Keratinocyte (primary cell): ENCODE measurements at regions not wholly inside any gene's neighbourhood (a gene's known extent, or its start where the extent isn't known, plus 50 kb on each side); places are given as distances from the start of the nearest gene placed in this dataset.

Experiments
- DNase-seq: peaks from one replicate; pipeline ENCODE4 v3.0.0-alpha.2; 2011; ENCODE audit warnings: low read depth, missing footprints, low spot score
- FAIRE-seq: peaks from 2 replicates; lab custom pipeline; 2011; peaks lifted over from hg19 to GRCh38; lab: Jason Lieb, UNC
- H2AFZ ChIP-seq: 2 replicates; pipeline ENCODE4 v1.6.0; 2012; ENCODE audit warnings: low read length, control low read depth, inconsistent platforms; ENCODE audit not compliant: control insufficient read depth
- H3K27ac ChIP-seq: 2 replicates; pipeline ENCODE4 v1.5.1; 2011; ENCODE audit warnings: low read length; ENCODE audit not compliant: control insufficient read depth, insufficient read depth
- H3K27me3 ChIP-seq: 3 replicates; pipeline ENCODE4 v1.6.0; 2011; ENCODE audit warnings: low read length; ENCODE audit not compliant: control insufficient read depth, insufficient read depth; ENCODE audit errors: extremely low read depth
- H3K36me3 ChIP-seq, 2 experiments: 2 replicates in 1 of 2; 3 replicates in 1 of 2; pipeline ENCODE4 v1.5.1; 2011; ENCODE audit warnings: low read length in 2 of 2, mild to moderate bottlenecking in 1 of 2; ENCODE audit not compliant: control insufficient read depth in 2 of 2, insufficient read depth in 2 of 2; ENCODE audit errors: extremely low read depth in 1 of 2
- H3K4me1 ChIP-seq: 3 replicates; pipeline ENCODE4 v1.5.1; 2011; ENCODE audit warnings: low read length; ENCODE audit not compliant: control insufficient read depth, insufficient read depth; ENCODE audit errors: extremely low read depth
- H3K4me2 ChIP-seq: 3 replicates; pipeline ENCODE4 v1.6.0; 2011; ENCODE audit warnings: low read depth, low read length; ENCODE audit not compliant: control insufficient read depth, insufficient read depth; ENCODE audit errors: extremely low read depth
- H3K4me3 ChIP-seq, 3 experiments: fragments of 200-600 bp in 1 of 3; sonication (generic) in 1 of 3; 2 replicates in 2 of 3; 3 replicates in 1 of 3; pipeline ENCODE4 v1.5.1; 2011 to 2016; ENCODE audit warnings: low read length in 3 of 3, mild to moderate bottlenecking in 3 of 3, control low read depth in 2 of 3, inconsistent platforms in 1 of 3, low read depth in 1 of 3, mixed read lengths in 1 of 3, mixed run types in 1 of 3, moderate library complexity in 1 of 3; ENCODE audit not compliant: control insufficient read depth in 2 of 3, insufficient read depth in 2 of 3; ENCODE audit errors: extremely low read depth in 1 of 3
- H3K79me2 ChIP-seq: 2 replicates; pipeline ENCODE4 v1.6.0; 2012; ENCODE audit warnings: low read length; ENCODE audit not compliant: control insufficient read depth, insufficient read depth
- H3K9ac ChIP-seq: 3 replicates; pipeline ENCODE4 v1.6.0; 2011; ENCODE audit warnings: low read length; ENCODE audit not compliant: control insufficient read depth, insufficient read depth; ENCODE audit errors: extremely low read depth
- H3K9me1 ChIP-seq: 3 replicates; pipeline ENCODE4 v1.6.0; 2011; ENCODE audit warnings: low read length; ENCODE audit not compliant: control insufficient read depth, insufficient read depth; ENCODE audit errors: extremely low read depth
- H3K9me3 ChIP-seq: 2 replicates; pipeline ENCODE4 v1.5.1; 2012; ENCODE audit warnings: low read depth, low read length; ENCODE audit not compliant: control insufficient read depth
- H4K20me1 ChIP-seq: 3 replicates; pipeline ENCODE4 v1.6.0; 2011; ENCODE audit warnings: low read length; ENCODE audit not compliant: control insufficient read depth, insufficient read depth; ENCODE audit errors: extremely low read depth
- EZH2 ChIP-seq: IDR thresholded peaks from one replicate; pipeline ENCODE4 v1.6.1; 2012; ENCODE audit warnings: inconsistent platforms, mild to moderate bottlenecking, low read length, moderate library complexity
- dilution Hi-C: fragments of 300-500 bp; cut with MboI; formaldehyde crosslinking; loops from one replicate; pipeline ENCODE4 v1.7.0; 2020; ENCODE audit warnings: low sequenced_read_pairs; ENCODE audit not compliant: extremely low pct_ligation_motif_present
- TF ChIP-seq, protein P1 (sequence below), 3 experiments: IDR thresholded peaks in 1 of 3; conservative IDR thresholded peaks in 1 of 3; optimal IDR thresholded peaks in 1 of 3; 2 replicates in 2 of 3; 3 replicates in 1 of 3; pipeline versions ENCODE3 to v1.5.1; 2011; ENCODE audit warnings: low read length in 3 of 3, mild to moderate bottlenecking in 3 of 3, moderate library complexity in 2 of 3, control low read depth in 1 of 3, inconsistent platforms in 1 of 3; ENCODE audit not compliant: insufficient read depth in 2 of 3; ENCODE audit errors: extremely low read depth in 1 of 3

- no peak overlapping the region for H3K4me2 ChIP-seq
- no peak overlapping the region for H3K27ac ChIP-seq
- no peak for TF ChIP-seq EZH2
- TF ChIP-seq, protein P1, sequence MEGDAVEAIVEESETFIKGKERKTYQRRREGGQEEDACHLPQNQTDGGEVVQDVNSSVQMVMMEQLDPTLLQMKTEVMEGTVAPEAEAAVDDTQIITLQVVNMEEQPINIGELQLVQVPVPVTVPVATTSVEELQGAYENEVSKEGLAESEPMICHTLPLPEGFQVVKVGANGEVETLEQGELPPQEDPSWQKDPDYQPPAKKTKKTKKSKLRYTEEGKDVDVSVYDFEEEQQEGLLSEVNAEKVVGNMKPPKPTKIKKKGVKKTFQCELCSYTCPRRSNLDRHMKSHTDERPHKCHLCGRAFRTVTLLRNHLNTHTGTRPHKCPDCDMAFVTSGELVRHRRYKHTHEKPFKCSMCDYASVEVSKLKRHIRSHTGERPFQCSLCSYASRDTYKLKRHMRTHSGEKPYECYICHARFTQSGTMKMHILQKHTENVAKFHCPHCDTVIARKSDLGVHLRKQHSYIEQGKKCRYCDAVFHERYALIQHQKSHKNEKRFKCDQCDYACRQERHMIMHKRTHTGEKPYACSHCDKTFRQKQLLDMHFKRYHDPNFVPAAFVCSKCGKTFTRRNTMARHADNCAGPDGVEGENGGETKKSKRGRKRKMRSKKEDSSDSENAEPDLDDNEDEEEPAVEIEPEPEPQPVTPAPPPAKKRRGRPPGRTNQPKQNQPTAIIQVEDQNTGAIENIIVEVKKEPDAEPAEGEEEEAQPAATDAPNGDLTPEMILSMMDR (optimal IDR thresholded peaks at IDR 0.05 in 1 of 3, IDR thresholded peaks at IDR 0.05 in 1 of 3, conservative IDR thresholded peaks at IDR 0.05 in 1 of 3; ENCODE audit: extremely low read depth in 1 of 3, insufficient read depth in 2 of 3, low read length in 3 of 3), result no peak
These were observed 244.4 kb upstream of the TCF21 start for GRCh38 chr6:133644548-133644891.

DNA sequence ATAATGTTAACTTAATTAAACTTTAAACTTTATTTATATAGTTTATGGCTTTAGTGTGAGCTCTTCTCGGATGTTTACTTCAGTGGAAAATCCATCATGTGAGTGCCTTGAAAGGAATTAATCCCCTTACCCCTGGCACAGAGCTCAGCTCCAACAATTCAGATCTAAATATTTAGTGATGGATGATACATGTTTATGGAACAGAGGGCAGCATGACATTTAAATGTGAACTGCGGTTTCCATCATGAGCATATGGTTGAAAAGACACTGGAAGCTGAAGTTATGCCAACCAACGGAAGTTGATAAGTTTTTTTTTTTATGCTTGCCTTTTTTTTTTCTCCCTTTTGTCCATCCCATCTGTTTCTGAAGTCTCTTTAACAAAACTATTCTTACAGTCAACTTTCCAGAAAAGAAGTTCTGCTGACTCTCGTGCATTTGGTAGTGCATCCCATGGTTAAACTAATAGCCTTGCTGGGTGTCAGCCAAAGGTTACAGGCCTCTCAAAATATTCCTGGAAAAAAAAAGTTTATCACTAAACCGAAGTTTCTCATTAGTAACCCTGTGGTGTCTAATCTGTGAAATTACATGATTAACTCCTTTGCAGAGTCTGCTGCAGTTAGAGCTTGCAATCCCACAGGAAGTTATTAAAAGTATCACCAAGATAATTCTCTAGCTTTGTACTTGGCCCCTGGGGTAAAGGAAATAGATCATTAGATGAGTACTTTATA is 243.9 kb upstream of the TCF21 start:
- dilution Hi-C loops, result no loop called here
- Histone ChIP-seq H4K20me1 (no peaks in the 10 kb centered on the region), H2AFZ (no peak overlapping the region), H3K4me1 (no peaks in the 10 kb centered on the region), H3K4me3 (no peak overlapping the region), H3K4me2 (no peak overlapping the region), H3K9me1 (no peaks in the 10 kb centered on the region), H3K79me2 (no peaks in the 10 kb centered on the region), H3K9me3 (no peaks in the 10 kb centered on the region), H3K9ac (no peak overlapping the region), H3K27me3 (no peaks in the 10 kb centered on the region), H3K36me3 (no peaks in the 10 kb centered on the region), H3K27ac (no peak overlapping the region)
- DNase-seq, result no peak
- TF ChIP-seq, protein P1 (optimal IDR thresholded peaks at IDR 0.05 in 1 of 3, IDR thresholded peaks at IDR 0.05 in 1 of 3, conservative IDR thresholded peaks at IDR 0.05 in 1 of 3; ENCODE audit: extremely low read depth in 1 of 3, insufficient read depth in 2 of 3, low read length in 3 of 3), result no peak
- TF ChIP-seq EZH2, result no peak
- FAIRE-seq, result no peak

More at GRCh38 chr6:133644548-133644891, 244.4 kb upstream of the TCF21 start:
- no peaks in the 10 kb centered on the region for H3K9me1 ChIP-seq
- no peak for DNase-seq
- H3K36me3 ChIP-seq, result no peaks in the 10 kb centered on the region
- no peaks in the 10 kb centered on the region for H3K27me3 ChIP-seq
- H3K9ac ChIP-seq, result no peak overlapping the region
- no peak overlapping the region for H3K4me3 ChIP-seq
- H4K20me1 ChIP-seq, result no peaks in the 10 kb centered on the region
- dilution Hi-C loops, result no loop called here
- no peaks in the 10 kb centered on the region for H3K9me3 ChIP-seq
- no peaks in the 10 kb centered on the region for H3K4me1 ChIP-seq
- H2AFZ ChIP-seq, result no peak overlapping the region
- no peak for FAIRE-seq
- no peaks in the 10 kb centered on the region for H3K79me2 ChIP-seq
